ENCODE measurements at regions not wholly inside any gene's neighbourhood (a gene's known extent, or its start where the extent isn't known, plus 50 kb on each side); places are given as distances from the start of the nearest gene placed in this dataset.

- TF ChIP-seq ELK1 (IDR thresholded peaks at IDR 0.05; ENCODE audit: low read depth, low read length) (no peak), PBX3 (IDR thresholded peaks at IDR 0.05) (no peak), MAFK (IDR thresholded peaks at IDR 0.05; ENCODE audit: partially characterized antibody) (no peak), CBX8 (IDR thresholded peaks at IDR 0.05) (no peak), TFCP2L1 (CRISPR knock-in tag; IDR thresholded peaks at IDR 0.05) (no peak)
Measured at GRCh38 chr3:55226696-55227095, 260.4 kb downstream of the WNT5A start (continued).

- Histone ChIP-seq H3K27ac (no peak overlapping the region), H3K9me3 (no peaks in the 10 kb centered on the region), H3K4me3 (no peak overlapping the region), H3K4me1 (no peaks in the 10 kb centered on the region), H3K4me2 (no peak overlapping the region)
- POLR2A ChIA-PET, result no interaction called here
- CTCF ChIA-PET, result no interaction called here
- DNase-seq (ENCODE audit: low read depth in 1 of 2, low spot score in 1 of 2), result no peak
- no peak for FAIRE-seq
- WGBS (ENCODE audit: missing lambda C conversion rate), result 0% methylated on average over 1 of the region's 1 CpG
- TF ChIP-seq RARB (CRISPR knock-in tag; IDR thresholded peaks at IDR 0.05) (no peak), MAZ (IDR thresholded peaks at IDR 0.05; ENCODE audit: borderline replicate concordance, low read depth, low read length) (no peak), ATOH8 (CRISPR knock-in tag; IDR thresholded peaks at IDR 0.05; ENCODE audit: low read depth) (no peak), FOSL2 (IDR thresholded peaks at IDR 0.05) (no peak), FOSL2 (CRISPR knock-in tag; IDR thresholded peaks at IDR 0.05) (no peak), EP300 (IDR thresholded peaks at IDR 0.05) (no peak), CEBPB (IDR thresholded peaks at IDR 0.05) (no peak), PBX3 (IDR thresholded peaks at IDR 0.05) (no peak), CBX8 (IDR thresholded peaks at IDR 0.05) (no peak), HMGXB4 (CRISPR knock-in tag; IDR thresholded peaks at IDR 0.05; ENCODE audit: borderline replicate concordance) (no peak), GATA3 (IDR thresholded peaks at IDR 0.05; ENCODE audit: borderline replicate concordance) (no peak), E2F6 (IDR thresholded peaks at IDR 0.05; ENCODE audit: borderline replicate concordance, low read depth) (no peak), HDAC2 (IDR thresholded peaks at IDR 0.05) (no peak), HES2 (IDR thresholded peaks at IDR 0.05) (no peak), RAD21 (conservative IDR thresholded peaks at IDR 0.05 in 1 of 2, IDR thresholded peaks at IDR 0.05 in 1 of 2) (no peak), EHF (CRISPR knock-in tag; IDR thresholded peaks at IDR 0.05) (no peak)
- no peak for ATAC-seq
Measured at GRCh38 chr3:55218577-55218976, 268.5 kb downstream of the WNT5A start.

GRCh38 chr3:55207744-55208143 lies 279.4 kb downstream of the WNT5A start:
- no peak for ATAC-seq
- Histone ChIP-seq H3K9me3 (no peaks in the 10 kb centered on the region), H3K27ac (no peak overlapping the region), H3K4me2 (no peak overlapping the region), H3K4me1 (no peaks in the 10 kb centered on the region), H3K4me3 (no peak overlapping the region)
- TF ChIP-seq MAFK (IDR thresholded peaks at IDR 0.05; ENCODE audit: partially characterized antibody) (no peak), RCOR1 (IDR thresholded peaks at IDR 0.05; ENCODE audit: low read depth, low read length) (no peak), BHLHE40 (IDR thresholded peaks at IDR 0.05; ENCODE audit: low read depth, low read length) (no peak), RAD21 (conservative IDR thresholded peaks at IDR 0.05 in 1 of 2, IDR thresholded peaks at IDR 0.05 in 1 of 2) (no peak), E2F6 (IDR thresholded peaks at IDR 0.05; ENCODE audit: borderline replicate concordance, low read depth) (no peak), MAX (IDR thresholded peaks at IDR 0.05) (no peak), CTCF (IDR thresholded peaks at IDR 0.05) (no peak), KDM5A (IDR thresholded peaks at IDR 0.05) (no peak), ATOH8 (CRISPR knock-in tag; IDR thresholded peaks at IDR 0.05; ENCODE audit: low read depth) (no peak), CHD2 (IDR thresholded peaks at IDR 0.05; ENCODE audit: low read length, partially characterized antibody) (no peak)
- FAIRE-seq, result no peak
- no peak for DNase-seq (ENCODE audit: low read depth in 1 of 2, low spot score in 1 of 2)
- CTCF ChIA-PET, result no interaction called here
- POLR2A ChIA-PET, result no interaction called here
